Fibroblast of peridontal ligament (primary cell): ENCODE measurements at regions not wholly inside any gene's neighbourhood (a gene's known extent, or its start where the extent isn't known, plus 50 kb on each side); places are given as distances from the start of the nearest gene placed in this dataset.
"Not testable (repeated sequence)": the region's sequence is repeated elsewhere in the genome, so short reads cannot be mapped to it uniquely, and the experiment has no call there.

Experiments used
- DNase-seq: peaks from one replicate; pipeline ENCODE4 v3.0.0-alpha.2; 2010; ENCODE audit errors: extremely low read depth

GRCh38 chr9:28092981-28093936, 520.0 kb upstream of the C9orf72 start:
- no peak for DNase-seq

- no peak for DNase-seq
These were observed 528.2 kb upstream of the C9orf72 start for GRCh38 chr9:28101509-28101908.

GRCh38 chr9:28105001-28105400, 531.7 kb upstream of the C9orf72 start:
- no peak for DNase-seq

GRCh38 chr9:28120184-28120583, 546.9 kb upstream of the C9orf72 start:
- DNase-seq, result no peak

GRCh38 chr9:28120626-28121025, 547.3 kb upstream of the C9orf72 start:
- DNase-seq, result no peak

- DNase-seq, result no peak
These were observed 548.1 kb upstream of the C9orf72 start for GRCh38 chr9:28121366-28121765.

GRCh38 chr9:28124917-28125316, 551.6 kb upstream of the C9orf72 start:
- DNase-seq, result no peak

- DNase-seq, result no peak
These were observed 553.8 kb upstream of the C9orf72 start for GRCh38 chr9:28127101-28127500.

- DNase-seq, result no peak
These were observed 561.2 kb upstream of the C9orf72 start for GRCh38 chr9:28134446-28134976.

GRCh38 chr9:28135549-28135948, 562.3 kb upstream of the C9orf72 start:
- no peak for DNase-seq

GRCh38 chr9:28136113-28136512, 562.8 kb upstream of the C9orf72 start:
- no peak for DNase-seq

- not testable (repeated sequence) for DNase-seq
These were observed 574.1 kb upstream of the C9orf72 start for GRCh38 chr9:28147430-28147829.

GRCh38 chr9:28147923-28148597, 574.8 kb upstream of the C9orf72 start:
- not testable (repeated sequence) for DNase-seq

- DNase-seq, result not testable (repeated sequence)
These were observed 576.2 kb upstream of the C9orf72 start for GRCh38 chr9:28149361-28150050.

- no peak for DNase-seq
These were observed 581.8 kb upstream of the C9orf72 start for GRCh38 chr9:28155067-28155466.

GRCh38 chr9:28155671-28156070, 582.4 kb upstream of the C9orf72 start:
- no peak for DNase-seq

- DNase-seq, result no peak
These were observed 585.2 kb upstream of the C9orf72 start for GRCh38 chr9:28158451-28158850.

- DNase-seq, result no peak
These were observed 590.3 kb upstream of the C9orf72 start for GRCh38 chr9:28163619-28164018.

- no peak for DNase-seq
These were observed 592.9 kb upstream of the C9orf72 start for GRCh38 chr9:28166179-28166578.

- DNase-seq, result no peak
These were observed 603.9 kb upstream of the C9orf72 start for GRCh38 chr9:28177142-28177541.

- DNase-seq, result no peak
These were observed 604.6 kb upstream of the C9orf72 start for GRCh38 chr9:28177925-28178324.

- DNase-seq, result no peak
These were observed 606.6 kb upstream of the C9orf72 start for GRCh38 chr9:28179893-28180292.
